Ovary (tissue), 7 donors: ENCODE measurements at regions not wholly inside any gene's neighbourhood (a gene's known extent, or its start where the extent isn't known, plus 50 kb on each side); places are given as distances from the start of the nearest gene placed in this dataset.

Experiments used
- DNase-seq, 5 donors: peaks; one replicate each; pipeline ENCODE4 v3.0.0-alpha.2; 2019 to 2020
- H3K27ac ChIP-seq, 2 donors: fragments of 200-600 bp; one replicate each; pipeline versions ENCODE4 v1.5.1 to v1.8.0; 2019 to 2022
- H3K27me3 ChIP-seq: fragments of 200-600 bp; one replicate; pipeline ENCODE4 v1.8.0; 2022
- H3K36me3 ChIP-seq: fragments of 200-600 bp; sonication (generic); one replicate; pipeline ENCODE4 v1.5.1; 2019
- H3K4me1 ChIP-seq: one replicate; pipeline ENCODE4 v1.8.1; 2013; ENCODE audit warnings: mild to moderate bottlenecking, moderate library complexity; ENCODE audit not compliant: insufficient read depth
- H3K4me3 ChIP-seq: fragments of 200-600 bp; sonication (generic); one replicate; pipeline ENCODE4 v1.5.1; 2017
- H3K9me3 ChIP-seq, 2 donors: fragments of 200-600 bp in 1 of 2; sonication (generic) in 1 of 2; one replicate each; pipeline versions ENCODE4 v1.5.1 to v1.8.1; 2013 to 2019; ENCODE audit warnings: mild to moderate bottlenecking in 1 of 2, moderate library complexity in 1 of 2
- CTCF ChIP-seq, 3 donors: fragments of 450-650 bp in 2 of 3; fragments of 200-600 bp in 1 of 3; IDR thresholded peaks; one replicate each; pipeline versions ENCODE4 v1.5.1 to v1.8.0; 2016 to 2022; ENCODE audit warnings: antibody characterized with exemption in 3 of 3, mild to moderate bottlenecking in 1 of 3
- EP300 ChIP-seq: sonication (generic); formaldehyde crosslinking; IDR thresholded peaks from one replicate; pipeline ENCODE4 v1.6.1; 2017; ENCODE audit warnings: antibody characterized with exemption
- POLR2A ChIP-seq: fragments of 450-650 bp; IDR thresholded peaks from one replicate; pipeline ENCODE4 v1.6.1; 2017; ENCODE audit warnings: antibody characterized with exemption, mild to moderate bottlenecking, moderate library complexity
- WGBS, 3 donors: extraction: QIAGEN DNeasy Blood & Tissue Kit in 1 of 3; methylation state at CpG; one replicate each; pipeline versions ENCODE4 v1.1.5 to v1.1.7; 2013 to 2017; 5-methylcytosine and 5-hydroxymethylcytosine counted together
- intact Hi-C, 4 donors: fragments of 100-400 bp; cut with DNase I; formaldehyde crosslinking; loops; one replicate each; pipeline versions ENCODE4 v1.11.0 to v1.15.1; 2022 to 2023
- donor health status: DM: no; HTN: no; CAD: no; lungs with moderate emphysema.
- donor health status: DM: no; HTN: no; CAD: no.
- donor health status: Bipolar disorder and iron deficiency.
- donor health status: DM: no; HTN: no; CAD: no.
- donor health status: DM: yes; HTN: yes; CAD: no.

DNA sequence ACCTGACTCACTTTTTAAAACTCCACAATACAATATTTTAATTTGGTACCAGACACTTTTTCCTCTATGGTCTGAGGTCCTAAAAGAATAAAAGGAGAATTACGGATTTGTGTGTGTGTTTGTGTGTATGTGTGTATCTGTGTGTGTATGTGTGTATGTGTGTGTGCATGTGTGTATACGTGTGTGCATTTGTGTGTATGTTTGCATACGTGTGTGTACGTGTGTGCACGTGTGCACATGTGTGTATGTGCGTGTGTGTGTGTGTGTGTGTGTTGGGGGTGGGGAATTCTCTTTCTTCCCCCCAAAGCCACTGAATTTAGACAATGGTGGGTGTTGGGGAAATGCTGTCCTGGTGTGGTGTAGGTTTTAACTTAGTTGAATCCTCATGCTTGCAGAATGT lies 807.7 kb upstream of the SALL3 start:
- Histone ChIP-seq H3K9me3 (no peaks in the 10 kb centered on the region), H3K27me3 (no peaks in the 10 kb centered on the region), H3K36me3 (no peaks in the 10 kb centered on the region), H3K4me3 (no peak overlapping the region), H3K27ac (no peak overlapping the region), H3K4me1 (no peaks in the 10 kb centered on the region)
- intact Hi-C loops: no loop called here
- DNase-seq: no peak
- TF ChIP-seq POLR2A: no peak
- no peak for TF ChIP-seq CTCF (IDR thresholded peaks at IDR 0.05)
- TF ChIP-seq EP300: no peak
- 62 to 79% (median 70%) methylated on average over 6 of the region's 6 CpGs for WGBS, 3 donors

GRCh38 chr18:78174737-78175136 lies 804.9 kb upstream of the SALL3 start:
- no peaks in the 10 kb centered on the region for H3K9me3 ChIP-seq
- intact Hi-C loops: no loop called here
- H3K36me3 ChIP-seq: no peaks in the 10 kb centered on the region
- no peak for DNase-seq
- 54 to 67% (median 63%) methylated on average over 14 of the region's 14 CpGs for WGBS, 3 donors
- no peak for TF ChIP-seq CTCF (IDR thresholded peaks at IDR 0.05)
- TF ChIP-seq POLR2A: no peak
- TF ChIP-seq EP300: no peak
- no peak overlapping the region for H3K4me3 ChIP-seq
- no peaks in the 10 kb centered on the region for H3K27me3 ChIP-seq
- H3K27ac ChIP-seq: no peak overlapping the region
- no peaks in the 10 kb centered on the region for H3K4me1 ChIP-seq

- no peak overlapping the region for H3K27ac ChIP-seq
- 71 to 81% (median 75%) methylated on average over 4 of the region's 4 CpGs for WGBS, 3 donors
- no peaks in the 10 kb centered on the region for H3K36me3 ChIP-seq
- intact Hi-C loops: no loop called here
- no peaks in the 10 kb centered on the region for H3K4me1 ChIP-seq
- H3K4me3 ChIP-seq: no peak overlapping the region
- no peak for DNase-seq
- H3K9me3 ChIP-seq: no peaks in the 10 kb centered on the region
- no peaks in the 10 kb centered on the region for H3K27me3 ChIP-seq
- no peak for TF ChIP-seq POLR2A
- TF ChIP-seq EP300: no peak
- TF ChIP-seq CTCF (IDR thresholded peaks at IDR 0.05): no peak
These were observed 800.8 kb upstream of the SALL3 start for GRCh38 chr18:78178812-78179211.

DNA sequence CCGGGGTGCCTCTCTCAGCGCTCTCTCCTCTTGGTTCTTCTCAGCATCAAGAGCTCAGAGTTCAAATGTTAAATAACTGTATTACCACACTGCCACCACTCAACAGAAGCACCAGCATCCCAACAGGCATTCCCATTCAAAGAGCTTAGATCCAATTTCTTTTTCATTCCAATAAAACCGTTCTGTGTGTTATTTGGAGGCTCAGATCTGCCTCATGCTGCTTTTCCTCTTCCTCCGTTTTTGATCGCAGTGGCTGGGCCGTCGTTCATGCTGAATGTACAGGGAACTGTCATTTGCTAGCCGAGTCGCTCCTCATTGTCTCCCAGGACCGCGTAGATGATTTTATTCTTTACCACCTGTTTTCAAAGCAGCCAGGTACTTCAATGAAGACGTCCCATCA lies 798.9 kb upstream of the SALL3 start:
- intact Hi-C loops: no loop called here
- TF ChIP-seq CTCF (IDR thresholded peaks at IDR 0.05) (no peak), POLR2A (no peak), EP300 (no peak)
- Histone ChIP-seq H3K4me1 (no peaks in the 10 kb centered on the region), H3K27ac (no peak overlapping the region), H3K27me3 (no peaks in the 10 kb centered on the region), H3K36me3 (no peaks in the 10 kb centered on the region), H3K9me3 (no peaks in the 10 kb centered on the region), H3K4me3 (no peak overlapping the region)
- 72 to 82% (median 81%) methylated on average over 12 of the region's 12 CpGs for WGBS, 3 donors
- DNase-seq: no peak

- Histone ChIP-seq H3K36me3 (no peaks in the 10 kb centered on the region), H3K9me3 (no peaks in the 10 kb centered on the region), H3K4me1 (no peaks in the 10 kb centered on the region), H3K4me3 (no peak overlapping the region), H3K27ac (no peak overlapping the region), H3K27me3 (no peaks in the 10 kb centered on the region)
- no peak for TF ChIP-seq POLR2A
- no peak for TF ChIP-seq EP300
- TF ChIP-seq CTCF (IDR thresholded peaks at IDR 0.05): no peak
- DNase-seq: no peak
- intact Hi-C loops: no loop called here
These were observed 795.8 kb upstream of the SALL3 start for GRCh38 chr18:78183815-78184214.
